ENCODE measurements at regions not wholly inside any gene's neighbourhood (a gene's known extent, or its start where the extent isn't known, plus 50 kb on each side); places are given as distances from the start of the nearest gene placed in this dataset.

DNA sequence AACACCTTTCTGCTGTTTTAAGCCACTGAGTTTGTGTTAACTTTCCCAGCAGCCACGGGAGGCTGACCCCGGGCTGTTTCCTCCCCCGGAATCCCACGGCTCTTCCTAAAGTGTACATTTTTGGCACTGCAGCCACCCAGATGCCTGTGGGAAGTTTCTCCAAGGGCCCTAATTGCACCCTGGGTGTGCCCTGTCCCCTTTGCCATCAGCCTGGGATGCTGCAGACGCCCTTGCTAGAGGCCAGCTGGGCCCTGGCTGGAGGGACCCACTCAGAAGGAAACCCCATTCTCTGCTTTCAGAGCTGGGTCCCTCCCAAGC, 883.3 kb downstream of the BRD1 start:
- no peak for DNase-seq (ENCODE audit: low spot score)
- H3K27ac ChIP-seq = no peak overlapping the region
- no peak for ATAC-seq (ENCODE audit: insufficient number of reproducible peaks, low FRiP score, low read depth)

DNA sequence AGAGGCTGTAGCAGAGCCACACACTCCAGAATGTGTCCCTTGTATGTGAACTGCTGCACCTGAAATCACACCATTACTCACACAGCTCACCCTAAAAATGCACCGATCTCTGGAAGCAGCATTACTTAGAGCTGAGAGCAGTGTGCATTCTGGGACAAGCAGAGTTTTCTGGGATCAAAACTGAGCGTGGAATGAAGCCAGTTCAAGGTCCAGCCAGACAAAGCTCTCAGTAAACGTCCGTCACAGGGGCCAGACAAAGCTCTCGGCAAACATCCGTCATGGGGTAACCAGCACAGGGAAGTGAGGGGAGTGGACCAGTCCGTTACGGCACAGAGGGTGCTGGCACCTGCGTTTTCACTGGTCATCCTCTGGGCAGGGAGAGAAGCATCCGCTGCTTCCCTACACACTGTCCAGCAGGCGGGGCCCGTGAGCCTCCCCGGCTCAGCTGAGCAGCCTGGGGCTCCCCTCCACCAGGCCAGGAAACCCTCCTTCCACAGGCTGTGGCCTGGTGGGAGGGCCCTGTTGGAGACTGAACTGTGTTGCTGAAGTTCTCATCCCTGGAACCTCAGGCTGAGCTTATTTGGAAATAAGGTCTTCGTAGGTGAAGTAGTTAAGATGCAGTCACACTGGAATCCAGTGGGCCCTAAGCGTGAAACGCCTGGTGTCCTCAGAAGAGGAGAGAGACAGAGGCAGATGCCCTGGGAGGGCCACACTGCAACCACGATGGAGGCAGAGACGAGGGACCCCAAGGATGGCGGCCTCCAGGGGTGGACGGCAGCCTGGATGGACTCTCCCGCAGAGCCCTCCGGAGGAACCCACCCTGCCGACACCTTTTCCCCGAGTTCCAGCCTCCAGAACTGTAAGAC, 883.9 kb downstream of the BRD1 start:
- ATAC-seq (ENCODE audit: insufficient number of reproducible peaks, low FRiP score, low read depth) = no peak
- Histone ChIP-seq H3K9me3 (no peaks in the 10 kb centered on the region), H3K27ac (no peak overlapping the region), H3K4me1 (ENCODE audit: control insufficient read depth in 1 of 2, low read depth in 2 of 2) (peaks cover 0 to 7% of the 10 kb centered on the region in 2 donors), H3K27me3 (replicated peaks; ENCODE audit: insufficient read depth) (no peaks in the 10 kb centered on the region), H3K4me3 (no peak overlapping the region), H3K36me3 (no peaks in the 10 kb centered on the region)
- no peak for DNase-seq (ENCODE audit: low spot score)
- TF ChIP-seq, protein P1, sequence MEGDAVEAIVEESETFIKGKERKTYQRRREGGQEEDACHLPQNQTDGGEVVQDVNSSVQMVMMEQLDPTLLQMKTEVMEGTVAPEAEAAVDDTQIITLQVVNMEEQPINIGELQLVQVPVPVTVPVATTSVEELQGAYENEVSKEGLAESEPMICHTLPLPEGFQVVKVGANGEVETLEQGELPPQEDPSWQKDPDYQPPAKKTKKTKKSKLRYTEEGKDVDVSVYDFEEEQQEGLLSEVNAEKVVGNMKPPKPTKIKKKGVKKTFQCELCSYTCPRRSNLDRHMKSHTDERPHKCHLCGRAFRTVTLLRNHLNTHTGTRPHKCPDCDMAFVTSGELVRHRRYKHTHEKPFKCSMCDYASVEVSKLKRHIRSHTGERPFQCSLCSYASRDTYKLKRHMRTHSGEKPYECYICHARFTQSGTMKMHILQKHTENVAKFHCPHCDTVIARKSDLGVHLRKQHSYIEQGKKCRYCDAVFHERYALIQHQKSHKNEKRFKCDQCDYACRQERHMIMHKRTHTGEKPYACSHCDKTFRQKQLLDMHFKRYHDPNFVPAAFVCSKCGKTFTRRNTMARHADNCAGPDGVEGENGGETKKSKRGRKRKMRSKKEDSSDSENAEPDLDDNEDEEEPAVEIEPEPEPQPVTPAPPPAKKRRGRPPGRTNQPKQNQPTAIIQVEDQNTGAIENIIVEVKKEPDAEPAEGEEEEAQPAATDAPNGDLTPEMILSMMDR (IDR thresholded peaks at IDR 0.05) = peak; percentile 68

More for the DNA sequence above, 883.3 kb downstream of the BRD1 start:
- Histone ChIP-seq H3K4me3 (no peak overlapping the region), H3K36me3 (no peaks in the 10 kb centered on the region), H3K27me3 (replicated peaks; ENCODE audit: insufficient read depth) (no peaks in the 10 kb centered on the region), H3K9me3 (no peaks in the 10 kb centered on the region), H3K4me1 (ENCODE audit: control insufficient read depth in 1 of 2, low read depth in 2 of 2) (peaks cover 0 to 7% of the 10 kb centered on the region in 2 donors)
- TF ChIP-seq, protein P1 (IDR thresholded peaks at IDR 0.05) = no peak

DNA sequence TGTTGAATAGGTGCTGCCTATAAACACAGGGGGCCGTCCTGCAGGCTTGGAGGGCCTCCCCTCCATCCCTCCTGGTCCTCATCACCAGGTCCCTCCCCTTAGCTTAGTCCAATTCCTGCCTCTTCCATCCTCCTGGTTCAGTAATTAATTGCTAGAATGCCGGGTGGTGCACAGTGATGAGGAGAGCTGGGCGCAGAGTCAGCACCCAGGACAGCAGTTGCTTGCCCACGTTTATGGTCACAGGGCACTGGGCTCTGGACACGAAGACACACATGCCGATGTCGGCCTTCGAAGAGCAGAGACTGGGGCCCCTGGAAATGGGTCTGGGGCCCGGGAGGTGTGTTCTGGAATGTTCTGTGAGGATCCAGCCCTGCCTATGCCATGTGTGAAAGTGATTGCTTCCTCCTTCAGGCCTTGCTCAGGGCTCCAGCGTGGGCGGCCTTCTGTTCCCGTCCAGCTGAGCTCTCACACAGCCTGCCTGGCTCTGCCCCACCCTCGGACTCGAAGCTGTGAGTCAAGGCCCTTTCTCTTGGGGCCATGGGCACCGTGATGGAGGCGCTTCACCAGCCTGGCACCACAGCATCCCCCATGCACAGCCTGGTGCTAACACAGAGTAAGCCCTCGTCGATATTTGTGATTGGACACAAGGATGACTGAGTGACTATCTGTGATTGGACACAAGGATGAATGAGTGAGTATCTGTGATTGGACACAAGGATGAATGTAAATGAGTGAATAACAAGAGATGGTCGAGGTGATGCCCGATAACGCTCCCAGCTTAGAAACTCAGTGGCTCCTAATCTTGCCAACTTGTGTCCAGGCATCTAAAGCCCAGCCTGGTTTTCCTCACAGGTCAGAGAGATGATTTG, 884.7 kb downstream of the BRD1 start:
- TF ChIP-seq, protein P1 (IDR thresholded peaks at IDR 0.05) = no peak
- Histone ChIP-seq H3K4me3 (no peak overlapping the region), H3K27me3 (replicated peaks; ENCODE audit: insufficient read depth) (no peaks in the 10 kb centered on the region), H3K36me3 (no peaks in the 10 kb centered on the region), H3K27ac (no peak overlapping the region), H3K4me1 (ENCODE audit: control insufficient read depth in 1 of 2, low read depth in 2 of 2) (peaks cover 0 to 7% of the 10 kb centered on the region in 2 donors), H3K9me3 (no peaks in the 10 kb centered on the region)
- ATAC-seq (ENCODE audit: insufficient number of reproducible peaks, low FRiP score, low read depth) = no peak
- DNase-seq (ENCODE audit: low spot score) = no peak

DNA sequence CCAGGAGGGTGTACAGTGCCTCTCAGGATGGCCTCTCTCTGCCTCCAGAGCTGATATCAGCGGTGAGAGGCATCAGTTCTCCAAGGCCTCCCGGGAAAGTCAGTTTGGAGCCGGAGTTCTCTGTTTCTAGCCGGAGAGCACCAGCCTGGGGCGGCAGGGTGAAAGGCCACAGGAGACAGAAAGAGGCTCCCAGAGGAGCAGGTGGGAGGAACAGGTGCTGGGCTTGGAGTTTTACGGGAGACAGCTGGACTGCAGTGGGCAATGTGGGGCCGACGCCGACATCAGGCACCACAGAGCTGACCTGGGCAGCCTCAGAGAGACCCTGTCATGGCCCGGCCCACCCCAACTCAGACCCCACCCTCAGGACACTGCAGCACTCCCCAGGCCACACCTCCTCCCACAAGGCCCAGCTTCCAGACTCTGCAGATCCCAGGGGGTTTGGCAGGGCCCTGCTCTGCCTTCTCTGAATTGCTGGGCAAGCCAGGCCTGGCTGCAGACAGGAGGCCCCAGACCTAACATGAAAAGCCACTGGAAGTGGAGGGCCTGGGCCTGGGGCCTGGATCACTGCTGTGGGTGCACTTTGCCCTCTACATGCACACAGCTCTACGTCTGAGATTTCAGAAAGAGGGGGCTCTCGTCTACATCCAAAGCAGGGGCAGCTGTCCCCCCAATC, 885.6 kb downstream of the BRD1 start:
- Histone ChIP-seq H3K4me3 (no peak overlapping the region), H3K4me1 (ENCODE audit: control insufficient read depth in 1 of 2, low read depth in 2 of 2) (peaks cover 0 to 7% of the 10 kb centered on the region in 2 donors), H3K9me3 (no peaks in the 10 kb centered on the region), H3K27me3 (replicated peaks; ENCODE audit: insufficient read depth) (no peaks in the 10 kb centered on the region), H3K36me3 (no peaks in the 10 kb centered on the region), H3K27ac (no peak overlapping the region)
- ATAC-seq (ENCODE audit: insufficient number of reproducible peaks, low FRiP score, low read depth) (no peak), DNase-seq (ENCODE audit: low spot score) (no peak)
- TF ChIP-seq, protein P1 (IDR thresholded peaks at IDR 0.05) = no peak
